Activated T-helper 2 cell treated with anti-CD3 and anti-CD28 coated beads, Interferon-gamma antibody, Interleukin-2, Interleukin-4, amounts not matched to agents 10 μg/mL and 5 μg/mL and 100 μg/mL, durations not matched to agents 14 hours and 24 hours and 36 hours (primary cell): ENCODE measurements at regions not wholly inside any gene's neighbourhood (a gene's known extent, or its start where the extent isn't known, plus 50 kb on each side); places are given as distances from the start of the nearest gene placed in this dataset.
A peak's percentile ranks its signal among the peaks of the same experiment; 100 is the strongest.

Experiments
- DNase-seq: peaks from one replicate; pipeline ENCODE4 v3.0.0; 2021; ENCODE audit warnings: low spot score
- H3K27ac Mint-ChIP-seq: one replicate; pipeline ENCODE4 v1.8.0; 2021; ENCODE audit warnings: mixed read lengths
- H3K27me3 Mint-ChIP-seq: one replicate; pipeline ENCODE4 v1.8.0; 2021; ENCODE audit warnings: low read depth, mixed read lengths
- H3K36me3 Mint-ChIP-seq: one replicate; pipeline ENCODE4 v1.8.0; 2021; ENCODE audit warnings: low read depth, mixed read lengths
- H3K4me1 Mint-ChIP-seq: one replicate; pipeline ENCODE4 v1.8.0; 2021; ENCODE audit warnings: low read depth, mixed read lengths
- H3K4me3 Mint-ChIP-seq: one replicate; pipeline ENCODE4 v1.8.0; 2021; ENCODE audit warnings: low read depth, mild to moderate bottlenecking, moderate library complexity, mixed read lengths
- H3K9me3 Mint-ChIP-seq: one replicate; pipeline ENCODE4 v1.8.0; 2021; ENCODE audit warnings: mixed read lengths
- intact Hi-C: fragments of 100-400 bp; cut with micrococcal nuclease; formaldehyde crosslinking; loops from one replicate; pipeline ENCODE4 v1.15.1; 2023

DNA sequence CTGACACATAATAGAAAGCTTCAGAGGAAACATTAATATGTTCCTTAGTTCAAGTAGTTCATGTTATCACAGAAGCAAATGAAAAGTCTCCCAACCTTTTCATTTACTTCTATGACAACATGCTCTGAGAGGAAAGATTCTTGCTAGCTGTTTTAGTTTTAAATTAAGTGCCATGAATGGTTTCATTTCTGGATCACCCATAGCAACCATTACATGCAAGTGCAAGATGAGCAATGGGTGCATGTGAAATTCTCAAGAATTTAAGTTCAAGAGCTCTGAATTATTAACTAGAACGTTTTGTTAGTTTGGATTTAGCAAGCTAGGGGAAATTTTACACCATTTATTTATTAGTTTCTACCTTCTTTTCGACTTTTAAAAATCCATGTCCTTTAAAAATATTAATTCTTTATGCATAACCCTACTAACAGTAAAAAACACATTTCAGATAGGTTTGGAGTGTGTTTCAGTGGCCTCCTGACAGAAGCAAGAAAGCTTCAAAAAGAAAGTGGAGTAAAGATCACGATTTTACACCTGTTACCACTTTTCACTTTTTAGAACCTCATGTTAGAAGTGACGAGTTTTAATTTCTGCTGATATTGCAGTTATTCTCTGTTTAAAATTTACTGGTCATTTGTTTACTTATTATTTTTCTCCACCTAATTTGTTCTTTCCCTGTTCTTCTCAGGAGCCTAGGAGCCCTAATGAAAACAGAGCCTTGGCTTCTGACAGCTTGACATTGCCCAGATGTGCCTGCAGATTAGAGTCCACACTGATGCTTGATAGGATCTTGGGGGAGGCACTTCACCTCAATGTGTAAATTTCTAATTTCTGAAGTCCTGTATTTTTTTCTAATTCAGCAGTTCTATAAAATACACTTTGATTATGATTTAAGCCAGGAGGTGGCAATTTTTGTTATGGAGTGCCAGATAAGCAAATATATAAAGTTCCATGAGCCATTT lies 995.3 kb upstream of the PHF14 start:
- peaks cover 12% of the 10 kb centered on the region for H3K4me1 Mint-ChIP-seq
- no peaks in the 10 kb centered on the region for H3K36me3 Mint-ChIP-seq
- no peak for DNase-seq
- no peak overlapping the region for H3K4me3 Mint-ChIP-seq
- intact Hi-C loops = loop anchor here (1.0 to 2.0 kb wide), 2 partner anchors 32 to 56 kb away; no protein-coding TSS in a partner anchor
- peaks cover 5% of the 10 kb centered on the region for H3K9me3 Mint-ChIP-seq
- H3K27me3 Mint-ChIP-seq = no peaks in the 10 kb centered on the region
- peak overlapping the region; percentile 47 for H3K27ac Mint-ChIP-seq

GRCh38 chr7:9981742-9982349 lies 991.8 kb upstream of the PHF14 start:
- Mint-ChIP-seq H3K9me3 (peaks cover 4% of the 10 kb centered on the region), H3K4me3 (no peak overlapping the region)
- intact Hi-C loops = no loop called here

DNA sequence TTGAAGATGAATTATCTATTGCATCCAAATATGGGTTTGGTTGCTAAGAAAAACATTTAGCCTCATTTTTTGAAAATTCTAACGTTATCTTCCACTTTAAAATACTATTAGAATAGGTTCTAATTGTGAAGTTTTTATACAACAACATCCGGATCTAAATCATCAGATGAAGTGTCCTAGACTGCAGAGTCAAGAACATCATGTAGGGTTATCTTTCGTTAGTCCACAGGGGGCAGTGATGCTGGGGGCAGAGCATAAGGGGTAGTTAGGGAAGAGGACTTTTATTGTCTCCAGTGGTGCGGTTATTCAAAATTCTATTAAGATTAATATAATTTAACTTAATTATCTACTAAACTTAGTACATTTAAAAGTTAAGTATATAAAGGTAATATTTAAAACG lies 990.6 kb upstream of the PHF14 start:
- H3K27me3 Mint-ChIP-seq = no peaks in the 10 kb centered on the region
- no peak overlapping the region for H3K27ac Mint-ChIP-seq
- peaks cover 9% of the 10 kb centered on the region for H3K4me1 Mint-ChIP-seq
- no peaks in the 10 kb centered on the region for H3K36me3 Mint-ChIP-seq
- peaks cover 8% of the 10 kb centered on the region for H3K9me3 Mint-ChIP-seq
- DNase-seq = no peak
- no peak overlapping the region for H3K4me3 Mint-ChIP-seq
- intact Hi-C loops = no loop called here

More at GRCh38 chr7:9981742-9982349, 991.8 kb upstream of the PHF14 start:
- H3K27ac Mint-ChIP-seq = no peak overlapping the region
- peaks cover 12% of the 10 kb centered on the region for H3K4me1 Mint-ChIP-seq
- H3K27me3 Mint-ChIP-seq = no peaks in the 10 kb centered on the region
- no peaks in the 10 kb centered on the region for H3K36me3 Mint-ChIP-seq
- DNase-seq = no peak

DNA sequence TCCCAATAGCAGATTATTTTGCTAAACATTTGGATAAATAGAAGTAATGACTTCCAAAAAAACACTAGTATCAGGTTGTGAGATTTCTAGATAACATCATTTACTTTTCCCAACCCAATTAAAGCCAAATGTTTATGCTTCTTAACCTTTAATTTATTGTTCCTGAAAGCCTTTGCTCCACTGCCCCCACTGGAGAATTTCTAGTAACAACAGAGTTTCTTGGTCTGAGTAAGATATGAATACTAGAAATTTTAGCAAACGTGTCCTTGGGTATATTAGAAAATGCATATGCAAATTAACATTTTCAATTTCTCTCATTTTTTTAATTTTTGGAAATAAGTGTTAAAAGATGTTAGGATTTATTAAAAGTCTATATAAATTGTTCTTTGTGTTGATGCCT lies 958.0 kb upstream of the PHF14 start:
- no peaks in the 10 kb centered on the region for H3K36me3 Mint-ChIP-seq
- H3K9me3 Mint-ChIP-seq = peaks cover 28% of the 10 kb centered on the region
- H3K27me3 Mint-ChIP-seq = no peaks in the 10 kb centered on the region
- no peak for DNase-seq
- no peak overlapping the region for H3K4me3 Mint-ChIP-seq
- H3K4me1 Mint-ChIP-seq = no peaks in the 10 kb centered on the region
- H3K27ac Mint-ChIP-seq = no peak overlapping the region
- intact Hi-C loops = no loop called here

- intact Hi-C loops = no loop called here
- Mint-ChIP-seq H3K4me1 (no peaks in the 10 kb centered on the region), H3K36me3 (no peaks in the 10 kb centered on the region), H3K27me3 (no peaks in the 10 kb centered on the region), H3K9me3 (peaks cover 9% of the 10 kb centered on the region), H3K4me3 (no peak overlapping the region), H3K27ac (no peak overlapping the region)
- DNase-seq = no peak
Measured at GRCh38 chr7:10022480-10022879, 951.2 kb upstream of the PHF14 start.

DNA sequence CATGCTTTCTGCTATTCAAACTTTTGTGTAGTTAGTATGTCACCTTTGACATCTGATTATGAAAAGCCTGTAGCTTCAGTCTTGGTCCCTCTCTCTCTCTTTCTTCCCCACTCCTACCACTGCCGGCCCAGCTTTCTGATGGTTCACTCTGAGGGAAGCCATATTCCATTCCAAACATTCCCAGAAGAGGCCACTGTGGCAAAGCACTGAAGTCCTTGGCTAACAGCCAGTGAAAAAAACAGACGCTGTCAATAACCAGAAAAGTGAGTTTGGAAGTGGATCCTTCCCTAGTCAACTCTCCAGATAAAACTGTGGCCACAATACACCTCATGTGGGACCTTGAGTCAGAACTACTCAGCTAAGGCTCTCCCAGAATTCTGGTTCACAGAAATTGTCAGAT lies 950.7 kb upstream of the PHF14 start:
- no peak for DNase-seq
- no peaks in the 10 kb centered on the region for H3K4me1 Mint-ChIP-seq
- H3K27me3 Mint-ChIP-seq = no peaks in the 10 kb centered on the region
- H3K27ac Mint-ChIP-seq = no peak overlapping the region
- H3K36me3 Mint-ChIP-seq = no peaks in the 10 kb centered on the region
- intact Hi-C loops = no loop called here
- H3K4me3 Mint-ChIP-seq = no peak overlapping the region
- peaks cover 9% of the 10 kb centered on the region for H3K9me3 Mint-ChIP-seq

DNA sequence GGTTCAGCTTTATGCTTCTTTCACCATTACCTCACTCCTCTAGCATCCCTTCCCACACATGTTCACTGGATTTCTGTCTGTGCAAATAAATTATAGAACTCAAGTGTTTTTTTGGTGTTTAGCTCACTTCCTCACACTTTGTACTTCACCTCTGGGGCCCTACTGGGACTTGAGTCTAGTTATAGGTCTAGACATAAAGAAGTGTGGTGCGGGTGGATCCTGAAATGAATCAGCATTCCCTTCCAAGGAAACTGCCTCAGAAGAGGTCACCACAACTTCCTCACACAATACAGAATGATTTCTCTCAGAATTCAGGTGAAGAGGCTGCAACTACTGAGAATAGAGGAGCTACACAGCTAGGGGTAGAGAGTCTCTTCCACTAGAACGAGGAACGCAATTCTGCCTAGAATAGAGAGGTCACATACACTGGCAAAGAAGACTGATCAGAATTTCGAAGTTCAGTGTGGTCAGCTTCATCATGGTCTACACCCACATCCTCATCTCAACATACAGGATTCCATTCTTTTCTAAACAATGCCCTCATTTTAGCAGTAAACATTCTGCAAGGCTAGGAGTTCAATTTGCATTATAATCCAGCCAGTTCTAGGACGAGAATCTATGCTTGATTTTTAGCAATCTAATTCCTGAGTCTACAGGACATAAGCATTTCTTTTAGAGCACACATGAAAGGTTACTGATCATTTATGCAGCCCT lies 938.7 kb upstream of the PHF14 start:
- H3K27me3 Mint-ChIP-seq = no peaks in the 10 kb centered on the region
- DNase-seq = no peak
- intact Hi-C loops = loop anchor here (2.0 kb wide), 1 partner anchor 56 kb away; no protein-coding TSS in a partner anchor
- no peak overlapping the region for H3K4me3 Mint-ChIP-seq
- peak overlapping the region; percentile 20 for H3K27ac Mint-ChIP-seq
- H3K36me3 Mint-ChIP-seq = no peaks in the 10 kb centered on the region
- peaks cover 20% of the 10 kb centered on the region for H3K4me1 Mint-ChIP-seq
- H3K9me3 Mint-ChIP-seq = peaks cover 4% of the 10 kb centered on the region

DNA sequence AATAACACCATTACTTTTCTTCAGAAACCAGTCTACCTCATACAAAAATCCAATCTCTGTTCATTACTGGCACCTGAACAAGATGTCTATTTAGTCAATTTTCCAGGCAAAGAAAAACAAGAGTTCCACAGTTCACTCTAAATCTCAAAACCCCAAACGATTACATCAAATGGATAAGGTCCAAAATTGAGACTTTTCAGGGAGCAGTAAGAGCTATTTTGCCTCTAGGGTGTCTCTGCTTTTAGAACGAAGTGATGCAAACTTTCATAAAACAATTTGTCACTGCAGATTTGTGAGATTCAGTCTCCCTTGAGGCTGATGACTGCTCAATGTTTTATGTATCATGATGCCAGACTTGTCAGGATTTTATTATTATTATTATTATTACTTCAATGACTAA lies 937.0 kb upstream of the PHF14 start:
- intact Hi-C loops = no loop called here
- DNase-seq = no peak
- H3K36me3 Mint-ChIP-seq = no peaks in the 10 kb centered on the region
- no peaks in the 10 kb centered on the region for H3K9me3 Mint-ChIP-seq
- no peaks in the 10 kb centered on the region for H3K27me3 Mint-ChIP-seq
- H3K4me1 Mint-ChIP-seq = peaks cover 20% of the 10 kb centered on the region
- no peak overlapping the region for H3K4me3 Mint-ChIP-seq
- H3K27ac Mint-ChIP-seq = no peak overlapping the region

- Mint-ChIP-seq H3K9me3 (no peaks in the 10 kb centered on the region), H3K4me3 (no peak overlapping the region), H3K27ac (no peak overlapping the region), H3K27me3 (no peaks in the 10 kb centered on the region), H3K4me1 (peaks cover 20% of the 10 kb centered on the region), H3K36me3 (no peaks in the 10 kb centered on the region)
- DNase-seq = no peak
- intact Hi-C loops = no loop called here
Measured at GRCh38 chr7:10038351-10038750, 935.3 kb upstream of the PHF14 start.

GRCh38 chr7:10040674-10041073 lies 933.0 kb upstream of the PHF14 start:
- H3K4me3 Mint-ChIP-seq = no peak overlapping the region
- intact Hi-C loops = no loop called here
- H3K27me3 Mint-ChIP-seq = no peaks in the 10 kb centered on the region
- H3K4me1 Mint-ChIP-seq = peaks cover 4% of the 10 kb centered on the region
- no peak overlapping the region for H3K27ac Mint-ChIP-seq
- no peaks in the 10 kb centered on the region for H3K36me3 Mint-ChIP-seq
- no peaks in the 10 kb centered on the region for H3K9me3 Mint-ChIP-seq
- no peak for DNase-seq

DNA sequence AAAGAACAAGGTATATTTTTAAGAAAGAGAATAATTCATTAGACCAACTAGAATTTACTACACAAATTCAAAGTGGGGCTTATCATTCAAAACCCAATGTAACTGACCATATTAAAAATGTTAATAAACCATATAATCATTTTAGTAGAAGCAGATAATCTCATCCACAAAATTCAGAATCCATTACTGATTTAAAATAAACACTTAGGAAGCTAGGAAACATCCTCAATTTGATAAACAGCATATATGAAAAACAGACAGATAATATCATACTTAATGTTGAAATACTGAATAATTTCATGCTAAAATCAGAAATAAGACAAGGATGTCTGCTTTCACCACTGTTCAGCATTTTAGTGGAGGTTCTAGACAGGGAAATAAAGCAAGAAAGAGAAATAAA lies 902.8 kb upstream of the PHF14 start:
- Mint-ChIP-seq H3K4me3 (no peak overlapping the region), H3K9me3 (peaks cover 2% of the 10 kb centered on the region), H3K36me3 (no peaks in the 10 kb centered on the region), H3K27ac (no peak overlapping the region), H3K4me1 (no peaks in the 10 kb centered on the region), H3K27me3 (no peaks in the 10 kb centered on the region)
- DNase-seq = no peak
- intact Hi-C loops = no loop called here

DNA sequence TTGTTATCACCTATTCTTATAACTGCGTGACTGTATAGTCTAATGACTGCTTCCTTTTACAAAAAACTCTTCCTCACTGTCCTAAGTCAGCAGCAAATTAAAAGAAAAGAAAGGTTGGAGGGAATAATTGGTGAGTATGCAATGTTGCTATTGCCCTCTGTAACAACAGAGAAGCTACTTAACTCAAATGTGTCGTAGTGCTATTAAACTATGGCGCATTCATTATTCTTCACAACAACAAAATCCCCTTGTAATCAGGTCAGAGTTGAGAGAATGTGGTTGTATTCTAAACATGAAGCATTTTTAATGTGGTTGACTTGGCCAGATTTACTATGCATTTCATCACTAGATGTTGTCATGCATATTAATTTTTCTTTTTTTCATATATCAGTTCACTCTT lies 897.8 kb upstream of the PHF14 start:
- intact Hi-C loops = no loop called here
- H3K9me3 Mint-ChIP-seq = peaks cover 3% of the 10 kb centered on the region
- H3K27ac Mint-ChIP-seq = no peak overlapping the region
- no peaks in the 10 kb centered on the region for H3K36me3 Mint-ChIP-seq
- H3K4me3 Mint-ChIP-seq = no peak overlapping the region
- no peak for DNase-seq
- no peaks in the 10 kb centered on the region for H3K27me3 Mint-ChIP-seq
- no peaks in the 10 kb centered on the region for H3K4me1 Mint-ChIP-seq
